ENCODE measurements at regions not wholly inside any gene's neighbourhood (a gene's known extent, or its start where the extent isn't known, plus 50 kb on each side); places are given as distances from the start of the nearest gene placed in this dataset.

DNA sequence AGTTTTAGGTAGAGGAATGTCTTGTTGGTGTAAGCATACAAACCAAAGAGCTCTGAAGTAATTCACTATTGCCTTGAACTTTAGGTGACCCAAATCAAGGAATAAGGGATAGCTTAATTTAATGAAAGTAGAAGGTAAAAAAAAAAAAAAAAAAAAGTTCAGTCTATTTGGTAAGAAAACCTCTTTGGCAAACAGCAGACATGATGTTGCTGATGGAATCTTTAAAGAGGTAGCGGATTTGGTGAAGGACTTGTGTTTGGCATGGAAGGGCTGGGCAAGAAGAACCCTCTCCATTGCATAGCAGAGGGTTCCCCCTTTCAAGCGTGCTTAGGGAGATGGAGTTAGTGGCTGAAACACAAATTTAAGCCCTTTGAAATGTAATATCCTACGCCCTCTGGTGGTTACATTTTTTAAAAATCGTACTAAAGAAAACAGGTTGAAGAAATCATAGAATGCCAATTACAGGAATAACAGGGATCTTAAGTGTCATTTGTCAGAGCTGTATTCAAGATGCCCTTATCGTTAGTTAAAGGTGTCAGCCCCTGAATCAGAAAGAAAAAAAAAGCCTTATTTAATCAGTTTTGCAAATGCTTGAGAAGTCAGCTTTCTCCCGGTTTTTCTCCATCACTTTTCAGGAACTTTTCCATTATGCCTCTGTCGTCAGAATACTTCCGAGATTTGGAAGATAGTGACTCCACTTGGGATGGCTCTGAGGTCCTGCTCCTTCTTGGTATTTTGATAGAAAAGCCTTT is 383.1 kb downstream of the KCNJ2 start:
- no peak overlapping the region for H3K9ac ChIP-seq (ENCODE audit: low read depth, low read length, poor library complexity, severe bottlenecking)
- no peaks in the 10 kb centered on the region for H3F3A ChIP-seq (ENCODE audit: low read depth)
- no peak for TF ChIP-seq EZH2phosphoT487 (IDR thresholded peaks at IDR 0.05; ENCODE audit: borderline replicate concordance)
- TF ChIP-seq, protein P1, sequence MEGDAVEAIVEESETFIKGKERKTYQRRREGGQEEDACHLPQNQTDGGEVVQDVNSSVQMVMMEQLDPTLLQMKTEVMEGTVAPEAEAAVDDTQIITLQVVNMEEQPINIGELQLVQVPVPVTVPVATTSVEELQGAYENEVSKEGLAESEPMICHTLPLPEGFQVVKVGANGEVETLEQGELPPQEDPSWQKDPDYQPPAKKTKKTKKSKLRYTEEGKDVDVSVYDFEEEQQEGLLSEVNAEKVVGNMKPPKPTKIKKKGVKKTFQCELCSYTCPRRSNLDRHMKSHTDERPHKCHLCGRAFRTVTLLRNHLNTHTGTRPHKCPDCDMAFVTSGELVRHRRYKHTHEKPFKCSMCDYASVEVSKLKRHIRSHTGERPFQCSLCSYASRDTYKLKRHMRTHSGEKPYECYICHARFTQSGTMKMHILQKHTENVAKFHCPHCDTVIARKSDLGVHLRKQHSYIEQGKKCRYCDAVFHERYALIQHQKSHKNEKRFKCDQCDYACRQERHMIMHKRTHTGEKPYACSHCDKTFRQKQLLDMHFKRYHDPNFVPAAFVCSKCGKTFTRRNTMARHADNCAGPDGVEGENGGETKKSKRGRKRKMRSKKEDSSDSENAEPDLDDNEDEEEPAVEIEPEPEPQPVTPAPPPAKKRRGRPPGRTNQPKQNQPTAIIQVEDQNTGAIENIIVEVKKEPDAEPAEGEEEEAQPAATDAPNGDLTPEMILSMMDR (conservative IDR thresholded peaks at IDR 0.05; ENCODE audit: low read length) = peak; percentile 70
- H3K36me3 ChIP-seq (ENCODE audit: insufficient read depth, low read length) = no peaks in the 10 kb centered on the region
- H3K27me3 ChIP-seq (ENCODE audit: insufficient read depth, low read length, poor library complexity, severe bottlenecking) = no peaks in the 10 kb centered on the region
- no peak overlapping the region for H3K4me3 ChIP-seq (ENCODE audit: low read length, poor library complexity, severe bottlenecking)
- no peak overlapping the region for H2AFZ ChIP-seq (ENCODE audit: low read length)
- H4K20me1 ChIP-seq (ENCODE audit: insufficient read depth, low read length, poor library complexity, severe bottlenecking) = no peaks in the 10 kb centered on the region
- no peak overlapping the region for H3K4me2 ChIP-seq (ENCODE audit: low read depth, low read length, poor library complexity, severe bottlenecking)
- no peaks in the 10 kb centered on the region for H3K4me1 ChIP-seq (ENCODE audit: insufficient read depth, low read length, poor library complexity, severe bottlenecking)
- H3K9me2 ChIP-seq (replicated peaks; ENCODE audit: low read depth, low read length) = no peaks in the 10 kb centered on the region
- no peaks in the 10 kb centered on the region for H3K9me3 ChIP-seq (ENCODE audit: insufficient read depth, low read depth, low read length)
- H3K79me2 ChIP-seq (ENCODE audit: insufficient read depth, low read length) = no peaks in the 10 kb centered on the region

DNA sequence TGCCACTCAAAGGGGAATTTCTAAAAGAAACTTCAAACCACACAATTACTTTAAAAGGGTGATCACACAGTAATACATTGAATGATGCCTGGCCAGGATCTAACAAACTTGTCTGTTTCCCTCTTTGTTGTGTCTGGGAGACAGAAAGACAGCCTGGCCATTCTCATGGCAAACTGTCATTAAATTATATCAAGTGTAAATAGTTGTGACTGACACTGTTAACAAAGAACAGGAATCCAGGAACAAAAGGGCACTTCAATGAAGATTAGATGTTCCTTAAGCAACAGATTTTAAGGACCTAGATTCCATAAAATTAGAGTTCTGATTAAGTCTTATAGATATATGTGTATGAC is 383.6 kb downstream of the KCNJ2 start:
- Histone ChIP-seq H3K9me2 (replicated peaks; ENCODE audit: low read depth, low read length) (no peaks in the 10 kb centered on the region), H3K4me1 (ENCODE audit: insufficient read depth, low read length, poor library complexity, severe bottlenecking) (no peaks in the 10 kb centered on the region), H3F3A (ENCODE audit: low read depth) (no peaks in the 10 kb centered on the region), H2AFZ (ENCODE audit: low read length) (no peak overlapping the region), H3K4me2 (ENCODE audit: low read depth, low read length, poor library complexity, severe bottlenecking) (no peak overlapping the region), H3K4me3 (ENCODE audit: low read length, poor library complexity, severe bottlenecking) (no peak overlapping the region), H3K27me3 (ENCODE audit: insufficient read depth, low read length, poor library complexity, severe bottlenecking) (no peaks in the 10 kb centered on the region), H3K36me3 (ENCODE audit: insufficient read depth, low read length) (no peaks in the 10 kb centered on the region), H3K9ac (ENCODE audit: low read depth, low read length, poor library complexity, severe bottlenecking) (no peak overlapping the region), H4K20me1 (ENCODE audit: insufficient read depth, low read length, poor library complexity, severe bottlenecking) (no peaks in the 10 kb centered on the region), H3K9me3 (ENCODE audit: insufficient read depth, low read depth, low read length) (no peaks in the 10 kb centered on the region), H3K79me2 (ENCODE audit: insufficient read depth, low read length) (no peaks in the 10 kb centered on the region)
- TF ChIP-seq, protein P1 (conservative IDR thresholded peaks at IDR 0.05; ENCODE audit: low read length) = no peak
- TF ChIP-seq EZH2phosphoT487 (IDR thresholded peaks at IDR 0.05; ENCODE audit: borderline replicate concordance) = no peak

DNA sequence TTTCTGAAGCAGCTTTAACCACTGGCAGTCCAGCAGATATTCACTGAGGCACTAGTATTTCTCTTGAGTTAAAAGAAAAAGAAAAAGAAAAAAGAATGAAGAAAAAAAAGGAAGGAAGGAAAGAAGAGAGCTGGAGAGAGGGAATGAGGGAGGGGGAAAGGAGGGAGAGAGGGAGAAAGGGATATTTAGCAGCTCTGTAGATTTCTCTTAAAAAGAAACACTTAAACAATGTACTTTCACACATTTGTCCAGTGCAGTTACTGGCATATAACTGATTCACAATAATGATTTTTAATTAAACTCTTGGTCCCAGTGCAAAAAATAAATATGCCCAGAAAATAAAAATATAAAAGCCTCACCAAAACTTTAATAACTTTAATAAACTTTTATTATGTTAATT is 386.4 kb downstream of the KCNJ2 start:
- no peaks in the 10 kb centered on the region for H3K27me3 ChIP-seq (ENCODE audit: insufficient read depth, low read length, poor library complexity, severe bottlenecking)
- H3K9me3 ChIP-seq (ENCODE audit: insufficient read depth, low read depth, low read length) = no peaks in the 10 kb centered on the region
- H3K4me1 ChIP-seq (ENCODE audit: insufficient read depth, low read length, poor library complexity, severe bottlenecking) = no peaks in the 10 kb centered on the region
- H3K4me3 ChIP-seq (ENCODE audit: low read length, poor library complexity, severe bottlenecking) = no peak overlapping the region
- no peaks in the 10 kb centered on the region for H3F3A ChIP-seq (ENCODE audit: low read depth)
- no peaks in the 10 kb centered on the region for H3K79me2 ChIP-seq (ENCODE audit: insufficient read depth, low read length)
- H3K9ac ChIP-seq (ENCODE audit: low read depth, low read length, poor library complexity, severe bottlenecking) = no peak overlapping the region
- H3K36me3 ChIP-seq (ENCODE audit: insufficient read depth, low read length) = no peaks in the 10 kb centered on the region
- no peak overlapping the region for H2AFZ ChIP-seq (ENCODE audit: low read length)
- H4K20me1 ChIP-seq (ENCODE audit: insufficient read depth, low read length, poor library complexity, severe bottlenecking) = no peaks in the 10 kb centered on the region
- H3K4me2 ChIP-seq (ENCODE audit: low read depth, low read length, poor library complexity, severe bottlenecking) = no peak overlapping the region
- H3K9me2 ChIP-seq (replicated peaks; ENCODE audit: low read depth, low read length) = no peaks in the 10 kb centered on the region
- TF ChIP-seq, protein P1 (conservative IDR thresholded peaks at IDR 0.05; ENCODE audit: low read length) = no peak

All from Loucy (cell line).